HG03175 (cell line): ENCODE measurements at regions not wholly inside any gene's neighbourhood (a gene's known extent, or its start where the extent isn't known, plus 50 kb on each side); places are given as distances from the start of the nearest gene placed in this dataset.
"Not testable (repeated sequence)": the region's sequence is repeated elsewhere in the genome, so short reads cannot be mapped to it uniquely, and the experiment has no call there.

Experiments used
- ATAC-seq: cut with Tn5 transposase; IDR thresholded peaks from one replicate; pipeline ENCODE4 v1.9.1; 2021; ENCODE audit warnings: mild to moderate bottlenecking, moderate library complexity; ENCODE audit not compliant: unreplicated experiment

DNA sequence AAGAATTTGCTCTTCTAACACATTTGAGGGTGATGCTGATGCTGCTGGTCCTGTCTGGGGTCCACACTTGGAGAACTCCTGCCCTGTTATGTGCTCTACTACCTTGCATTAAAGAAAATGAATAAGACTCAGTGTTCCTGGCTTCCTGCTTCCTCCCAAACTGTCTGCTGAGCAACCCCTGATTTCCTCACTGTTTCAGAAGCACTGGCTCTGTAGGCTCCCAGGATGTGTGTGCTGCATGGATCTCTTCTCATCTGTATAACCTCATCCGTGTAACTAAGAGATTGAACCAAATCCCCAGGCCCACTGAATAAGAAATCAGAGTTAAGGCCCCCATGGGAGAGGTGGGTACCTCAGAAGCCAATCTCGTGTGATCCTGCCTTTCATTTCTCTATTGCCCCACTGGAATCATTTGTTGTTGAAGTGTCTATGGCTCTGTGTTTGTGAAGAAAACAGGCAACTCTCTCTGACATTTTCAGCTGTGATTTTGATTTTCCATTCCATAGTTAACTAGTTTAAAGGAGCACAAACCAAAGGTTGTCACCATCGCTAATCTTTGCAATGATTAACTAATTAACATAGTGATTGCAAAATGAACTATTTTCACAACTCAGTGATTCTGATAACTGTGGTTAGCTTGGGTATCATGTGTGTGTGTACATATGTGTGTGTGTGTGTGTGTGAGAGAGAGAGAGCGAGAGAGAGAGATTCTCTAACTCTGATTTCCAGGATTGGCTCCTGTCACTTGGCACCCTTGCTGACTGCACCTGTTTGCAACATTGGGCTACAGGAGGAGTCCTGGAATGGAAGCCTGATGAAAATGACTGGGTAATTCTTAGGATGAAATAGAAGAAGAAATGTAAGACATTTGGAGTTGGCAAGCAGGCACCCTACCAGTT, 196.2 kb downstream of the SLC38A4 start:
- no peak for ATAC-seq

DNA sequence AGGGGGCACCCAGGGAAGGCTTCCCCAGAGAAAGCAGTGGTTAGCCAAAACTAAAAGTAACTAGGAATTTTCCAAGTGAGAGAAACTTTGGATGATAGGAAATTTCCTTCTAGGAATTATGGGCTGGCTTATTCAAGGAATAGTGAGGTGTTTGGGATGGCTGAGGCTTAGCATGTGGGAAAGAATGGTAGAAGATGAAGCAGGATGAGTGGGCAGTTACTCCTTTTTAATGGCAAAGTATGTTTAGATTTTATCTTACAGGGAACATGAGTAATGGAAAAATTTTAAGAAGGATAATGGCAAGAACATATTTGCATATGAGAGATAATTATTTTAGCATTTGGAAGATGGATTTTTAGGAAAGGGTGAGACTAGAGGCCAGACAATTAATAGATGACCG, 197.6 kb downstream of the SLC38A4 start:
- ATAC-seq, result no peak

DNA sequence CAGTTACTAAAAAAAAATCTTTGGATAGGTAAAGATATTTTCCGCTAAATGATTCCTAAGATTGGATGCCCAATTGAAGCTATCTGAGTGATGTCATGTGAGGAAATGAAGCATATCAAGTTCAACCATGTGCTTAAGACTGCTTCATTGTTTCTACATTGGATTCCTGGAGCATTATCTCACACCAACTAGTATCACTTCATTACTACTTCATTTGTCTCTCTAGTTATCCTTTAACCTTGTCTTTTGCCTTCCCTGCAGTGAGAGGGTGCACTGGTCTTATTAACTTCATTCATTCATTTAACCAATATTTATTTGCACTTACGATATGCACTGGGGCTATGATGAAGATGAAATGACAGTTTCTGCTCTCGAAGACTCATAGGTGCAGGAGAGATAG, 198.1 kb downstream of the SLC38A4 start:
- no peak for ATAC-seq

DNA sequence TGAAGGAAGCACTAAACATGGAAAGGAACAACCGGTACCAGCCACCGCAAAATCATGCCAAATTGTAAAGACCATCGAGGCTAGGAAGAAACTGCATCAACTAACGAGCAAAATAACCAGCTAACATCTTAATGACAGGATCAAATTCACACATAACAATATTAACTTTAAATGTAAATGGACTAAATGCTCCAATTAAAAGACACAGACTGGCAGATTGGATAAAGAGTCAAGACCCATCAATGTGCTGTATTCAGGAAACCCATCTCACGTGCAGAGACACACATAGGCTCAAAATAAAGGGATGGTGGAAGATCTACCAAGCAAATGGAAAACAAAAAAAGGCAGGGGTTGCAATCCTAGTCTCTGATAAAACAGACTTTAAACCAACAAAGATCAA, 206.3 kb downstream of the SLC38A4 start:
- ATAC-seq, result not testable (repeated sequence)

DNA sequence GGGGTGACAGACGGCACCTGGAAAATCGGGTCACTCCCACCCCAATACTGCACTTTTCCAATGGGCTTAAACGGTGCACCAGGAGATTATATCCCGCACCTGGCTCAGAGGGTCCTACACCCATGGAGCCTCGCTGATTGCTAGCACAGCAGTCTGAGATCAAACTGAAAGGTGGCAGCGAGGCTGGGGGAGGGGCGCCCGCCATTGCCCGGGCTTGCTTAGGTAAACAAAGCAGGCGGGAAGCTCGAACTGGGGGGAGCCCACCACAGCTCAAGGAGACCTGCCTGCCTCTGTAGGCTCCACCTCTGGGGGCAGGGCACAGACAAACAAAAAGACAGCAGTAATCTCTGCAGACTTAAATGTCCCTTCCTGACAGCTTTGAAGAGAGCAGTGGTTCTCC, 208.1 kb downstream of the SLC38A4 start:
- not testable (repeated sequence) for ATAC-seq

DNA sequence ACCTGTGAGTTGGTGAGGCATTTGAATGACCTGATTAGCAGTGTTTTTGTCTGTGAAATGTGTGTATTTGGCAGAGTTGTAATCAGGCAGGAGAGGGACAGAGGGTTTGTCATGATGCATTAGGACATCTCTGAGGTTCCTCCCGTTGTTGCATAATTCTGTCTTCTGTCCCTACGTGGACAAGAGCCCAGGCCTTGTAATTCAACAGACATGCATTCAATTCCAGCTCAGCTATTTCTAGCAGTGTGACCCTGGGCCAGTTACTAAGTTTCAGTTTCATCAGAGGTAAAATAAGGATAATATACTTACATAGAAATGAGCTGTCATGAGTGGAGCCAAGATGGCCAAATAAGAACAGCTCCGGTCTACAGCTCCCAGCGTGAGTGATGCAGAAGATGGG, 208.6 kb downstream of the SLC38A4 start:
- ATAC-seq, result no peak

DNA sequence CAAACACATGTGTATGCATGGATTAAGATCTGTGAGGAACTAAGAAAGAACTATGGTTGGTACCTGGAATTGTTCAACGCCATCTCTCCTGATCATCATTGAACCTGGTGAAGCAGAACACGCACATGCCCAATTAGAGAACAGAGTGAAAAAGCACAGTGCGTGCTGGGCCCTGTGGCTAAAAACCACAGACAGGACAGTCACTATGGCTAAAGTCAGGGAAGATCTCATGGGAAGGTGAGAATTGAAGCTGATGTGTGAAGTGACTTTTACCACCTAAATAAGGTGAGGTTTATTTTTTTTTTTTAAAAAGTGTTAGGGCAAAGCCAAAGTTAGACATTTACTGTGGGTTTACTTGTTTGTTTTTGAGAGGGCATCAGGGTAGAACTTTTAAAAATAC, 215.0 kb downstream of the SLC38A4 start:
- ATAC-seq, result no peak

DNA sequence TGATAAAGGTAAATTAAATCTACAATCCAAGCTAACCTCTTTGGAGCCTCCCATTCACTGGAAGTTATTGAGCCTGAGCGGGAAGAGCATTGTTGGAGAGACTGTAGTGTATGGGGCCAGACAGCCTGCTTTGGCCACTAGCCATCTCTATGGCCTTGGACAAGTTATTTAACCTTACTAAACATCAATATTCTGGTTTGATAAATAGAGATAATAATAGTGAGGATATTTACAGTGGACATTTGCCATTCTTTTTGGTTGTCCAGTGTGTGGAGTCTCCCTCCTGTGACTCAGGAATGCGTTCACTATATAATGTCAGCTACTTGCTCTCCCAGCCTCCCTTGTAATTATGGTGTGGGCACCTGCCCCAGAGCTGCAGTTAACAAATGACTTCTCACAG, 216.1 kb downstream of the SLC38A4 start:
- ATAC-seq, result no peak

DNA sequence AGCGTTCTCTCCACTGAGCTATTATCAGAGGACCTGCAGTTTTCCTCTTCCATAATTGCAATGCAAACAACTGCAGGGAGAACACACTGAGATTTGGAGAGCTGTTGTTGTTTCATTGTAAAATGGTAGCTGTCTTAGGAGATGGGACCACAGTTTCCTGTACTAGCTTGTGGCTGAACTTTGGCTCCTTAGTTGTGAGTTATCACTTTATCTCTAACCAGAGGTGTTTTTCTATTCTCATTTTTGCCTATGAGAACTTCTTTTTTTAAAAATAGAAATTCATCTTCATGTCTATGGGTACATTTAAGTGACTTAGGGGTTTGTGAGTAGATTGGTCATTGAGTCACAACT, 216.5 kb downstream of the SLC38A4 start:
- no peak for ATAC-seq

DNA sequence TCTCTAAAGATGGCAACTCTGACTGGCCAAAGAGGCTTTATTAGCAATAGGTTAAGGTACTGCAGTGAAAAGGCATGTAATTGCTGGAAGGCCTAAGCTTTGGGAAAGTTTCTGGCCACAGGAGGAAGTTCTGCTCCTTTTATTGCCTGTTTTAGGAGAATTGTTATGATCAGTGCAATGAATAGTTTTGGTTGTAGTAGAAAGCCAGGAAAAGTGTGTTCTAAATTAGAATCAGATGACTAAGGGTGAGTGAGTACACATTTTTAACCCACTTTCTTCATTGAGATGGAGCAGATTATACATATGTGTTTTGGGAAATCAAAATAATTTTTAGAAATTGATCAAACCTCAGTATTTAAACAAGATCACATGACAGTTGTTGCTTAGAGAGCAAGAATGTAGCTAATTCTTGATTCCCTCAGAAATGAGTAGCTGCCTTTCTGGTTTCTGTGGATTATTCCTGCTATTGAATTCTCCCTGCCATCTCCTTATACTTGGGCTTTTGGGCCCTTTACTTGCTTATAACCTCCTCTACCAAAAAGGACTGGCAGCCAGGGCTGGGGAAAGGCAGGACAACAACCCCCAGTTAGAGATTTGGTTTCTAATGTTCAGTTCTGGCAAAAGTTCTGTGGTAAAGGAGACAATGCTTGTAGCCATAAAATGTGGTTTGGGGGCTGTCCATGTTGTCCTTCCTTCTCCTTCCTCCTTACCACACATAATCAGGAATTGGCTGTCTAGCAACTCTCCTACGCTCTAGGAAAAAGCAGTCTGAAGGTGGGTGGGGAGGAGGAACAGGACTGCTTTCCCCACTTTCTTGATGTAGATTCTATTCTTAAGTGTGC, 217.1 kb downstream of the SLC38A4 start:
- no peak for ATAC-seq

DNA sequence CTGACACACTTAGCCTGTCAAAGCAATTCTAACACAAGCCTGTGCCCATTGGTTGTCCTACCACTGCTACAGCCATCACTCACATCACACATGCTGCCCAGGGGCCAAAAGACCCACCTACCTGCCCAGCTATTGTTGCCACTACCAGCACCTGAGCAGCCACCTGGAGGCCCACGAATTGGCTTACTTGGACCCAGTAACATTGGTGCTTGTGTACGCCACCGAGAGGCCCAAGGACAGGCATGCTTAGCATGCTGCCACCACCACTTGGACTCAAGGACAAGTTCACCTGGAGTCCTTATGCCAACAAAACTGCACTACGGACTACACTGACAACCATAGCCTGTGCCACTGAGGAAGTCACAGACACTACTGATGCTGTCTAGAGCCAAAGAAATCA, 221.1 kb downstream of the SLC38A4 start:
- ATAC-seq, result no peak

DNA sequence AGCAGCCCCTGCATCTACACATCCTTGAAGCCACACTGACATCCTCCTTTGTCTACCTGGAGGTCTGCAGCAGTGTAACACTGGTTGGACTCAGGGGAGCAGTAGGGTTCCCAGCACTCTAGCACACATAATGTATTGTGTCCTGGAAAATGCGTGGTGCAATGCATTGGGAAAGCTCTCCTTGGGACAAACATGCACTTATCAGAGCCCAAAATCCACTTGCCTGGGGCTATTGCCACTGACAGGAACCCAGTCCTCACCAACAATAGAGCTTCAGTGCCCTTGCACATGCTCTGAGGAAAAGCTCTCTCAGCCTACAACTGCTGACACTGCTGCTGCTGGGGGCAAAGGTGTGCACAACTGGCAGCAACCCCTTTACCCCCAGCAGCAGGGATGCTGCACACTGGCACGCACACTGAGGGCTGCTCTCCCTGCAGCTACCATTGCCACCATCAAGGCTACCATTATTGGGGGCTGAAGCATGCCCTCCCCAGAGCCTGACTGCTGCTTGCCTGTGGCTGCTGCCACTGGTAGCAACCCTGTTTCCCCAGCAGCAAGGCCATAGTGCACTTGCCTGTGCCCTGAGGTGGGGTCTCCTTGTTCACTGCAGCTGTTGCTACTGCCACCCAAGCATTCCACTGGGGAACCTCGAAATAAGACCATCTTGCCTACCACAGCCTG, 221.9 kb downstream of the SLC38A4 start:
- no peak for ATAC-seq

DNA sequence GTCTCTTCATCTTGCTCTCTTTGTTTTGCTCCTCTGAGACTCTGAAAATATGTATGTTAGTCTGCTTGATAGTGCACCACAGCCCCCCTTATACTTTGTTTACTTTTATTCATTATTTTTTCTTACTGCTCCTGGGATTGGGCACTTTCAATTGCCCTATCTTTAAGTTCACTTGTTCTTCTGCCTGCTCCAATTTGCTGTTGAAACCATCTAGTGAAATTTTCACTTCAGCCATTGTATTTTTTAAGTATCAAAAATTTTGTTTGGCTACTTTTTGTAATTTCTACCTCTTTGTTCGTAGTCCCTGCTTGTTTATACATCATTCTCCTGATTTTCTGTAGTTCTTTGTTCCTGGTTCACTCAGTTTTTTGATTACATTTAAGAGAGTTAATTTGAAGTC, 223.3 kb downstream of the SLC38A4 start:
- no peak for ATAC-seq

DNA sequence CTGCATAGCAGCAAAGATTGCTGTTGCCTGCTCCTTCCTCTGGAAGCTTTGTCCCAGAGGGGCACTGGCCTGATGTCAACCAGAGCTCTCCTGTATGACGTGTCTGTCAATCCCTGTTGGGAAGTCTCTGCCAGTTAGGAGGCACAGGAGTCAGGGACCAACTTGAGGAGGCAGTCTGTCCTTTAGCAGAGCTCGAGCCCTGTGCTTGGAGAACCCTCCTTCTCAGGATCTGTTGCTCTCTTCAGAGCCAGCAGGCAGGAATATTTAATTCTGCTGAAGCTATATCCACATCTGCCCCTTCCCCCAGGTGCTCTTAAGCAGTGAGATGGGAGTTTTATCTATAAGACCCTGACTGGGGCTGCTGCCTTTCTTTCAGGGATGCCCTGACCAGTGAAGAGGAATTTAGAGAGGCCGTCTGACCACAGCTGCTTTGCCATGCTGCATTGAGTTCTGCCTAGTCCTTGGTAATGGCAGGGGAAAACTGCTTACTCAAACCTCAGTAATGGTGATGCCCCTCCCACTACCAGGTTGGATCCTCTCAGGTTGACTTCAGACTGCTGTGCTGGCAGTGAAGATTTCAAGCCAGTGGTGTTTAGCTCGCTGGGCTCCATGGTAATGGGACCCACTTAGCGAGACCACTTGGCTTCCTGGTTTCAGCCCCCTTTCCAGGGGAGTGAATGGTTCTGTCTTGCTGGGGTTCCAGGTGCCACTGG, 218.6 kb upstream of the SLC38A2 start:
- ATAC-seq, result no peak

DNA sequence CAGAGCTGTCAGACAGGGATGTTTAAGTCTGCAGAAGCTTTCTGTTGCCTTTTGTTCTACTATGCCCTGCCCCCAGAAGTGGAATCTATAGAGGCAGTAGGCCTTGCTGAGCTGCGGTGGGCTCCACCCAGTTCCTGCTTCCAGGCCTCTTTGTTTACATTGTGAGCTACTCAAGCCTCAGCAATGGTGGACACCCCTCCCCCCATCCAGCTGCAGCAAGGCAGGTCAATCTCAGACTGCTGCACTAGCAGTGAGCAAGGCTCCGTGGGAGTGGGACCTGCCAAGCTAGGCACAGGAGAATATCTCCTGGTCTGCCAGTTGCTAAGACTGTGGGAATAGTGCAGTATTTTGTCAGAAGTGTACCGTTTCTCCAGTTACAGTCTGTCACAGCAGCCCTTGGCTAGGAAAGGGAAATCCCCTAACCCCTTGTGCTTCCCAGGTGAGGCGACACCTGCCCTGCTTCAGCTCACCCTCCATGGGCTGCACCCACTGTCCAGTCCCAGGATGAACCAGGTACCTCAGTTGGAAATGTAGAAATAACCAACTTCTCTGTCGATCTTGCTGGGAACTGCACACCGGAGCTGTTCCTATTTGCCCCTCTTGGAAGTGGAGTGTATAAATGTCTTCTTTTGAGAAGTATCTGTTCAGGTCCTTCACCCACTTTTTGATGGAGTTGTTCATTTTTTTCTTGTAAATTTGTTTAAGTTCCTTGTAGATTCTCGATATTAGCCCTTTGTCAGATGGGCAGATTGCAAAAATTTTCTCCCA, 213.5 kb upstream of the SLC38A2 start:
- no peak for ATAC-seq

DNA sequence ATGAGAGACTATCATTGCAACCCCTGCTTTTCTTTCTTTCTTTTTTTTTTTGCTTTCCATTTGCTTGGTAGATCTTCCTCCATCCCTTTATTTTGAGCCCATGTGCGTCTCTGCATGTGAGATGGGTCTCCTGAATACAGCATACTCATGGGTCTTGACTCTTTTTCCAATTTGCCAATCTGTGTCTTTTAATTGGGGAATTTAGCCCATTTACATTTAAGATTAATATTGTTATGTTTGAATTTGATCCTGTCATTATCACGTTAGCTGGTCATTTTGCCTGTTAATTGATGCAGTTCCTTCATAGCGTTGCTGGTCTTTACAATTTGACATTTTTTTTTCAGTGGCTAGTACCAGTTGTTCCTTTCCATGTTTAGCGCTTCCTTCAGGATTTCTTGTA, 211.5 kb upstream of the SLC38A2 start:
- ATAC-seq, result not testable (repeated sequence)

DNA sequence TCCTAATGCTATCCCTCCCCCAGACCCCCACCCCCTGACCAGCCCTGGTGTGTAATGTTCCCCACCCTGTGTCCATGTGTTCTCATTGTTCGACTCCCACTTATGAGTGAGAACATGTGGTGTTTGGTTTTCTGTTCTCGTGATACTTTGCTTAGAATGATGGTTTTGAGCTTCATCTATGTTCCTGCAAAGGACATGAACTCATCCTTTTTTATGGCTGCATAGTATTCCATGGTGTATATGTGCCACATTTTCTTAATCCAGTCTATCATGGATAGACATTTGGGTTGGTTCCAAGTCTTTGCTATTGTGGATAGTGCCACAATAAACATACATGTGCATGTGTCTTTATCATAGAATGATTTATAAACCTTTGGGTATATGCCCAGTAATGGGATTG, 209.4 kb upstream of the SLC38A2 start:
- not testable (repeated sequence) for ATAC-seq

DNA sequence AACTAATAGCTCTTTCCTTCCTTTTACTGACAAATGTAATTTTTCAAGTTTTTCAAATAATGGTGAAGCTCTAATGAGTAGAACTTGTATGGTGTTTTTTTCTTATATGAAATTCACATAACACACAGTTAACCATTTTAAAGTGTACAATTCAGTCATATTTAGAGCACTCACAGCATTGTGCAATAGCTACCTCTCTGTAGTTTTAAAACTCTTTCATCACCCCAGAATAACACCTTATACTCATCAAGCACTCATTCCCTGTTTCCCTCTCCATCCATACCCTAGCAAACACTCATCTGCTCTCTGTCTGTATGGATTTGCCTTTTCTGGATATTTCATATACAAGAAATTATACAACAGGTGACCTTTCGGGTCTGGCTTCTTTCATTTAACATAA, 207.9 kb upstream of the SLC38A2 start:
- no peak for ATAC-seq

DNA sequence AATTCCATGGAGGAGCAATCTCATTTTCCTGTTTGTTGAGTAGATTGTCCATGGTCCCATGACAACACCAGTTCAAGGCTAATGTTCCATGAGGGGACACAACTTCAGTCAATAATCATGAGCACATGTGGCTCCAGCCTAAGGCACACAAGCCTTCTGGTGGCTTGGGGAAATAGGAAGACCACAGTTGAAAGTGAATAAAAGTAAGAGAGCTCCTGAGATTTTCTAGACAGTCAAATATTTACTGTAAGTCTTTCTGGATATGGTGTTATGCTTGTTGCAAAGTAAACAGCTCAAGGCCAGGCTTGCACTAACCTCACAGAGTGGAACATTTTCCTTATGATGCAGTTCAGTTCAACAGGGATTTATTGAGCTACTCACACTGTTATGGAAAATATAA, 206.9 kb upstream of the SLC38A2 start:
- no peak for ATAC-seq
